ENCODE measurements at regions not wholly inside any gene's neighbourhood (a gene's known extent, or its start where the extent isn't known, plus 50 kb on each side); places are given as distances from the start of the nearest gene placed in this dataset.
"Not testable (repeated sequence)": the region's sequence is repeated elsewhere in the genome, so short reads cannot be mapped to it uniquely, and the experiment has no call there.

- not testable (repeated sequence) for TF ChIP-seq CTCF (conservative IDR thresholded peaks at IDR 0.05; ENCODE audit: low read length); EZH2phosphoT487 (IDR thresholded peaks at IDR 0.05; ENCODE audit: borderline replicate concordance, low read depth, low read length)
These were observed 339.8 kb downstream of the CNTNAP3B start for GRCh38 chr9:41789387-41789786.

All from OCI-LY7 (cell line).